Endothelial cell of umbilical vein (primary cell): ENCODE measurements at regions not wholly inside any gene's neighbourhood (a gene's known extent, or its start where the extent isn't known, plus 50 kb on each side); places are given as distances from the start of the nearest gene placed in this dataset.

ENCODE experiments used
- BruUV-seq: library from RNA; stranded (reverse); fragments of 400-500 nt; replicated peaks from 2 replicates; lab custom pipeline; 2021; lab: Mats Ljungman, UMichigan
- CTCF ChIA-PET: fragments of 300-600, 350-600 bp; sonication (Branson Sonifier 250); formaldehyde crosslinking; loops from one replicate; lab custom pipeline; 2021; ENCODE audit warnings: antibody characterized with exemption, inconsistent platforms; lab: Charles Lee
- POLR2A ChIA-PET: fragments of 300-600, 350-600 bp; sonication (Branson Sonifier 250); formaldehyde crosslinking; loops from one replicate; lab custom pipeline; 2021; ENCODE audit warnings: antibody characterized with exemption, inconsistent platforms; lab: Charles Lee
- DNase-seq: peaks from one replicate; pipeline ENCODE4 v3.0.0-alpha.2; 2011; ENCODE audit warnings: low read depth, low spot score
- FAIRE-seq: peaks from 2 replicates; lab custom pipeline; 2011; peaks lifted over from hg19 to GRCh38; lab: Jason Lieb, UNC
- H2AFZ ChIP-seq: 2 replicates; pipeline ENCODE4 v1.6.0; 2012; ENCODE audit warnings: low read depth, low read length, control low read depth, inconsistent platforms
- H3K27ac ChIP-seq: 2 replicates; pipeline ENCODE4 v1.5.1; 2011; ENCODE audit warnings: low read depth, mild to moderate bottlenecking, control low read depth, low read length, moderate library complexity; ENCODE audit not compliant: insufficient read depth
- H3K27me3 ChIP-seq, 2 experiments: 2 replicates each; pipeline versions ENCODE4 v1.6.0 to v1.6.1; 2011; ENCODE audit warnings: low read length in 2 of 2, mixed read lengths in 1 of 2; ENCODE audit not compliant: control insufficient read depth in 2 of 2, insufficient read depth in 2 of 2
- H3K36me3 ChIP-seq, 2 experiments: 2 replicates in 1 of 2; 3 replicates in 1 of 2; pipeline ENCODE4 v1.5.1; 2011; ENCODE audit warnings: low read length in 2 of 2, mild to moderate bottlenecking in 1 of 2, moderate library complexity in 1 of 2; ENCODE audit not compliant: control insufficient read depth in 2 of 2, insufficient read depth in 2 of 2; ENCODE audit errors: extremely low read depth in 1 of 2
- H3K4me1 ChIP-seq: 3 replicates; pipeline ENCODE4 v1.5.1; 2011; ENCODE audit warnings: mild to moderate bottlenecking, low read length; ENCODE audit not compliant: control insufficient read depth, insufficient read depth; ENCODE audit errors: extremely low read depth
- H3K4me2 ChIP-seq: 2 replicates; pipeline ENCODE4 v1.6.1; 2011; ENCODE audit warnings: low read length, control low read depth, mixed read lengths; ENCODE audit not compliant: insufficient read depth
- H3K4me3 ChIP-seq, 3 experiments: fragments of 200-600 bp in 1 of 3; sonication (generic), shearing (Covaris generic) in 1 of 3; replicated peaks in 1 of 3; 2 replicates each; pipeline ENCODE4 v1.5.1; 2011 to 2016; ENCODE audit warnings: control low read depth in 3 of 3, low read length in 3 of 3, mild to moderate bottlenecking in 2 of 3, inconsistent platforms in 1 of 3, low read depth in 1 of 3, moderate library complexity in 1 of 3; ENCODE audit not compliant: insufficient read depth in 1 of 3
- H3K79me2 ChIP-seq: 2 replicates; pipeline ENCODE4 v1.6.0; 2012; ENCODE audit warnings: low read length, inconsistent platforms; ENCODE audit not compliant: control insufficient read depth, insufficient read depth
- H3K9ac ChIP-seq: replicated peaks from 2 replicates; pipeline ENCODE3; 2011; ENCODE audit warnings: low read length, control low read depth; ENCODE audit not compliant: insufficient read depth; ENCODE audit errors: extremely low read depth
- H3K9me1 ChIP-seq: replicated peaks from 3 replicates; pipeline ENCODE4 v1.6.0; 2011; ENCODE audit warnings: mild to moderate bottlenecking, low read length; ENCODE audit not compliant: control insufficient read depth, insufficient read depth; ENCODE audit errors: extremely low read depth
- H3K9me3 ChIP-seq: replicated peaks from 2 replicates; pipeline ENCODE4 v1.5.1; 2012; ENCODE audit warnings: low read length, inconsistent platforms; ENCODE audit not compliant: control insufficient read depth, insufficient read depth
- H4K20me1 ChIP-seq: replicated peaks from 2 replicates; pipeline ENCODE3; 2011; ENCODE audit warnings: mild to moderate bottlenecking, low read length; ENCODE audit not compliant: control insufficient read depth, insufficient read depth; ENCODE audit errors: extremely low read depth
- EZH2 ChIP-seq: IDR thresholded peaks from 2 replicates; pipeline ENCODE4 v1.6.1; 2012; ENCODE audit warnings: borderline replicate concordance, low read depth, mild to moderate bottlenecking, moderate library complexity, low read length, inconsistent platforms; ENCODE audit not compliant: severe bottlenecking
- FOS ChIP-seq: IDR thresholded peaks from 2 replicates; pipeline ENCODE4 v1.6.1; 2011; ENCODE audit warnings: mild to moderate bottlenecking, low read length, moderate library complexity, borderline replicate concordance; ENCODE audit not compliant: insufficient read depth
- GATA2 ChIP-seq: IDR thresholded peaks from 2 replicates; pipeline ENCODE4 v1.7.0; 2011; ENCODE audit warnings: low read depth, mild to moderate bottlenecking, moderate library complexity, mixed read lengths, low read length; ENCODE audit not compliant: insufficient read length, insufficient read depth
- JUN ChIP-seq: IDR thresholded peaks from 2 replicates; pipeline ENCODE4 v1.6.1; 2011; ENCODE audit warnings: borderline replicate concordance, low read depth; ENCODE audit not compliant: insufficient read length, insufficient read depth
- MYC ChIP-seq: IDR thresholded peaks from one replicate; pipeline ENCODE4 v1.6.1; 2011; ENCODE audit warnings: mild to moderate bottlenecking, low read depth, low read length
- POLR2A ChIP-seq: IDR thresholded peaks from 2 replicates; pipeline ENCODE4 v1.6.1; 2012; ENCODE audit warnings: low read depth, mild to moderate bottlenecking, control low read depth, low read length
- POLR2AphosphoS5 ChIP-seq: IDR thresholded peaks from 2 replicates; pipeline ENCODE4 v1.6.1; 2012; ENCODE audit warnings: low read depth, mild to moderate bottlenecking, control low read depth, low read length, moderate library complexity; ENCODE audit not compliant: insufficient read depth
- dilution Hi-C: fragments of 300-500 bp; cut with MboI; formaldehyde crosslinking; loops from one replicate; pipeline ENCODE4 v1.15.0; 2019; ENCODE audit warnings: low sequenced_read_pairs; ENCODE audit not compliant: extremely low pct_ligation_motif_present
- intact Hi-C: fragments of 100-400 bp; cut with micrococcal nuclease; formaldehyde crosslinking; loops from one replicate; pipeline ENCODE4 v1.10.0; 2022
- TF ChIP-seq, protein P1 (sequence below): IDR thresholded peaks from 2 replicates; pipeline ENCODE4 v1.6.1; 2011; ENCODE audit not compliant: insufficient read depth, insufficient read length
- TF ChIP-seq, protein P2 (sequence below), 2 donors: IDR thresholded peaks; 1 replicate in 1 of 2; 2 replicates in 1 of 2; pipeline ENCODE4 v1.5.1; 2011; ENCODE audit warnings: low read length in 2 of 2, mild to moderate bottlenecking in 2 of 2, moderate library complexity in 2 of 2, control low read depth in 1 of 2, inconsistent platforms in 1 of 2, low read depth in 1 of 2; ENCODE audit not compliant: insufficient read depth in 1 of 2; ENCODE audit errors: extremely low read depth in 1 of 2

GRCh38 chr1:88070956-88071355 lies 613.1 kb upstream of the PKN2 start:
- ChIA-PET CTCF (interaction anchor here (0.7 to 1.6 kb wide), 3 partner anchors 9 to 117 kb away, joined by 3 to 5 read pairs (median 3); no protein-coding TSS in a partner anchor), POLR2A (no interaction called here)
- Histone ChIP-seq H3K27ac (no peak overlapping the region), H4K20me1 (no peaks in the 10 kb centered on the region), H3K4me2 (no peak overlapping the region), H3K9ac (no peak overlapping the region), H3K4me1 (no peaks in the 10 kb centered on the region), H3K79me2 (no peaks in the 10 kb centered on the region), H3K36me3 (no peaks in the 10 kb centered on the region), H3K4me3 (no peak overlapping the region), H2AFZ (no peak overlapping the region), H3K9me3 (no peaks in the 10 kb centered on the region), H3K9me1 (no peaks in the 10 kb centered on the region), H3K27me3 (peaks cover 2 to 3% of the 10 kb centered on the region in 2 experiments)
- no peak for TF ChIP-seq FOS
- TF ChIP-seq, protein P1, sequence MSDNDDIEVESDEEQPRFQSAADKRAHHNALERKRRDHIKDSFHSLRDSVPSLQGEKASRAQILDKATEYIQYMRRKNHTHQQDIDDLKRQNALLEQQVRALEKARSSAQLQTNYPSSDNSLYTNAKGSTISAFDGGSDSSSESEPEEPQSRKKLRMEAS, result no peak
- TF ChIP-seq JUN, result no peak
- no peak for TF ChIP-seq GATA2
- TF ChIP-seq POLR2AphosphoS5, result no peak
- no peak for TF ChIP-seq POLR2A
- no peak for TF ChIP-seq MYC
- TF ChIP-seq EZH2, result no peak
- TF ChIP-seq, protein P2, sequence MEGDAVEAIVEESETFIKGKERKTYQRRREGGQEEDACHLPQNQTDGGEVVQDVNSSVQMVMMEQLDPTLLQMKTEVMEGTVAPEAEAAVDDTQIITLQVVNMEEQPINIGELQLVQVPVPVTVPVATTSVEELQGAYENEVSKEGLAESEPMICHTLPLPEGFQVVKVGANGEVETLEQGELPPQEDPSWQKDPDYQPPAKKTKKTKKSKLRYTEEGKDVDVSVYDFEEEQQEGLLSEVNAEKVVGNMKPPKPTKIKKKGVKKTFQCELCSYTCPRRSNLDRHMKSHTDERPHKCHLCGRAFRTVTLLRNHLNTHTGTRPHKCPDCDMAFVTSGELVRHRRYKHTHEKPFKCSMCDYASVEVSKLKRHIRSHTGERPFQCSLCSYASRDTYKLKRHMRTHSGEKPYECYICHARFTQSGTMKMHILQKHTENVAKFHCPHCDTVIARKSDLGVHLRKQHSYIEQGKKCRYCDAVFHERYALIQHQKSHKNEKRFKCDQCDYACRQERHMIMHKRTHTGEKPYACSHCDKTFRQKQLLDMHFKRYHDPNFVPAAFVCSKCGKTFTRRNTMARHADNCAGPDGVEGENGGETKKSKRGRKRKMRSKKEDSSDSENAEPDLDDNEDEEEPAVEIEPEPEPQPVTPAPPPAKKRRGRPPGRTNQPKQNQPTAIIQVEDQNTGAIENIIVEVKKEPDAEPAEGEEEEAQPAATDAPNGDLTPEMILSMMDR (IDR thresholded peaks at IDR 0.05; ENCODE audit: extremely low read depth in 1 of 2, insufficient read depth in 1 of 2, low read depth in 1 of 2, low read length in 2 of 2), result no peak
- BruUV-seq, result no TSS peak
- DNase-seq, result no peak
- no peak for FAIRE-seq
- intact Hi-C loops, result no loop called here
- dilution Hi-C loops, result no loop called here
